MM.1S (cell line): ENCODE measurements at regions not wholly inside any gene's neighbourhood (a gene's known extent, or its start where the extent isn't known, plus 50 kb on each side); places are given as distances from the start of the nearest gene placed in this dataset.

Experiments
- EZH2 ChIP-seq: fragments of 300-600 bp; sonication (generic); optimal IDR thresholded peaks from 2 replicates; pipeline ENCODE3; 2017; ENCODE audit warnings: low read depth, mild to moderate bottlenecking, antibody characterized with exemption, low read length, mixed read lengths
- TF ChIP-seq, protein P1 (sequence below): fragments of 300-600 bp; sonication (generic); IDR thresholded peaks from 2 replicates; pipeline ENCODE4 v1.5.1; 2016; ENCODE audit warnings: antibody characterized with exemption, low read length, mixed read lengths

DNA sequence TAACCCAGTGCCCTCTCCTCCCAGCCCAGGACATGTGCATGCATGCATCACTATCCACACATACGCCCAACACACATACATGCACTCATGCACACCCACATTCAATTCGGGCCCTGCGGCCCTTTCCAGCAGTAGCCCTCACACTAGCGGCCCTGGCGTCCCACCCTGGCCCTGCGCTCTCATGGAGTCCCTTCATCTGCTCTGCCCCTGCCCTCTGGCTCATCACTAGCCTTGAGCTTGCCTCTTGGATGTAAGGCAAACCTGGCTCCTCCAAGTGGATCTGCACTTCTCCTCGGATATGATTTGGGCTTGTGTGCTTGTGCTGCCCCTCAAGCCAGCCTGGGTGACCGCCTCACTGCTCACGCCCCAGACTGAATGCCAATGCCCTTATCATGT, 147.2 kb downstream of the SEC61B start:
- TF ChIP-seq, protein P1, sequence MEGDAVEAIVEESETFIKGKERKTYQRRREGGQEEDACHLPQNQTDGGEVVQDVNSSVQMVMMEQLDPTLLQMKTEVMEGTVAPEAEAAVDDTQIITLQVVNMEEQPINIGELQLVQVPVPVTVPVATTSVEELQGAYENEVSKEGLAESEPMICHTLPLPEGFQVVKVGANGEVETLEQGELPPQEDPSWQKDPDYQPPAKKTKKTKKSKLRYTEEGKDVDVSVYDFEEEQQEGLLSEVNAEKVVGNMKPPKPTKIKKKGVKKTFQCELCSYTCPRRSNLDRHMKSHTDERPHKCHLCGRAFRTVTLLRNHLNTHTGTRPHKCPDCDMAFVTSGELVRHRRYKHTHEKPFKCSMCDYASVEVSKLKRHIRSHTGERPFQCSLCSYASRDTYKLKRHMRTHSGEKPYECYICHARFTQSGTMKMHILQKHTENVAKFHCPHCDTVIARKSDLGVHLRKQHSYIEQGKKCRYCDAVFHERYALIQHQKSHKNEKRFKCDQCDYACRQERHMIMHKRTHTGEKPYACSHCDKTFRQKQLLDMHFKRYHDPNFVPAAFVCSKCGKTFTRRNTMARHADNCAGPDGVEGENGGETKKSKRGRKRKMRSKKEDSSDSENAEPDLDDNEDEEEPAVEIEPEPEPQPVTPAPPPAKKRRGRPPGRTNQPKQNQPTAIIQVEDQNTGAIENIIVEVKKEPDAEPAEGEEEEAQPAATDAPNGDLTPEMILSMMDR, result no peak
- no peak for TF ChIP-seq EZH2
